HepG2 (cell line): ENCODE measurements at regions not wholly inside any gene's neighbourhood (a gene's known extent, or its start where the extent isn't known, plus 50 kb on each side); places are given as distances from the start of the nearest gene placed in this dataset.

ENCODE experiments used
- ATAC-seq: fragments of 200-7000 bp; cut with Tn5 transposase; 3 replicates; pipeline ENCODE4 v1.9.1; 2020; ENCODE audit warnings: mild to moderate bottlenecking, moderate library complexity
- BruUV-seq: library from RNA; stranded (reverse); fragments of 400-500 nt; replicated peaks from 2 replicates; lab custom pipeline; 2021; lab: Mats Ljungman, UMichigan
- CTCF ChIA-PET: fragments of 300-600 bp; formaldehyde crosslinking; extraction: SDS; loops from one replicate; lab custom pipeline; 2021; ENCODE audit warnings: low total read pairs, inconsistent platforms, low intra/inter-chr PET ratio; lab: Yijun Ruan, JAX
- POLR2A ChIA-PET: fragments of 350-600 bp; sonication (Branson Sonifier 250); formaldehyde crosslinking; loops from one replicate; lab custom pipeline; 2020; ENCODE audit warnings: antibody characterized with exemption, inconsistent platforms; lab: Yijun Ruan, JAX
- DNase-seq: peaks from one replicate; pipeline ENCODE4 v3.0.0-alpha.2; 2015; ENCODE audit warnings: low spot score
- FAIRE-seq: peaks from 3 replicates; lab custom pipeline; 2011; peaks lifted over from hg19 to GRCh38; lab: Jason Lieb, UNC
- H2AFZ ChIP-seq: one replicate; pipeline ENCODE4 v1.6.1; 2011; ENCODE audit warnings: low read length, inconsistent platforms
- H3K27ac ChIP-seq: fragments of 300-600 bp; 3 replicates; pipeline ENCODE4 v1.8.0; 2011; ENCODE audit warnings: mixed run types, mild to moderate bottlenecking, mixed read lengths, low read length, inconsistent platforms; ENCODE audit not compliant: insufficient read depth; ENCODE audit errors: extremely low read length
- H3K27me3 ChIP-seq, 2 experiments: fragments of 200-600 bp in 1 of 2; 2 replicates in 1 of 2; 3 replicates in 1 of 2; pipeline versions ENCODE4 v1.6.0 to v1.8.0; 2011; ENCODE audit warnings: low read length in 2 of 2, mild to moderate bottlenecking in 2 of 2, moderate library complexity in 2 of 2, inconsistent platforms in 1 of 2; ENCODE audit not compliant: insufficient read depth in 2 of 2, control insufficient read depth in 1 of 2
- H3K36me3 ChIP-seq, 2 experiments: fragments of 200-600 bp in 1 of 2; replicated peaks in 1 of 2; 2 replicates in 1 of 2; 3 replicates in 1 of 2; pipeline versions ENCODE4 v1.5.1 to v1.8.0; 2011; ENCODE audit warnings: low read length in 2 of 2, inconsistent platforms in 1 of 2; ENCODE audit not compliant: insufficient read depth in 2 of 2, control insufficient read depth in 1 of 2
- H3K4me1 ChIP-seq: 2 replicates; pipeline ENCODE4 v1.5.1; 2012; ENCODE audit warnings: low read length, inconsistent platforms; ENCODE audit not compliant: insufficient read depth
- H3K4me2 ChIP-seq: 2 replicates; pipeline ENCODE4 v1.6.0; 2011; ENCODE audit warnings: low read depth, low read length, inconsistent platforms
- H3K4me3 ChIP-seq, 3 experiments: fragments of 200-600 bp in 1 of 3; sonication (generic), shearing (Covaris generic) in 1 of 3; replicated peaks in 1 of 3; 2 replicates each; pipeline ENCODE4 v1.5.1; 2011 to 2016; ENCODE audit warnings: low read length in 3 of 3, inconsistent platforms in 2 of 3, low read depth in 2 of 3, mild to moderate bottlenecking in 2 of 3, control low read depth in 1 of 3, mixed read lengths in 1 of 3; ENCODE audit not compliant: insufficient read depth in 1 of 3
- H3K79me2 ChIP-seq: one replicate; pipeline ENCODE4 v1.6.1; 2011; ENCODE audit warnings: low read length, inconsistent platforms; ENCODE audit not compliant: insufficient read depth
- H3K9ac ChIP-seq: 2 replicates; pipeline ENCODE4 v1.6.0; 2011; ENCODE audit warnings: mild to moderate bottlenecking, low read depth, low read length, inconsistent platforms; ENCODE audit not compliant: insufficient read depth
- H3K9me3 ChIP-seq: 2 replicates; pipeline ENCODE4 v1.5.1; 2012; ENCODE audit warnings: mild to moderate bottlenecking, low read length
- H4K20me1 ChIP-seq: 2 replicates; pipeline ENCODE4 v1.6.0; 2011; ENCODE audit warnings: inconsistent platforms, mild to moderate bottlenecking, low read length, moderate library complexity; ENCODE audit not compliant: insufficient read depth
- IKZF1 ChIP-seq: fragments of 450-650 bp; IDR thresholded peaks from 2 replicates; pipeline ENCODE4 v1.7.1; 2016
- MIER2 ChIP-seq: IDR thresholded peaks from 2 replicates; pipeline ENCODE4 v1.6.1; 2016; ENCODE audit warnings: missing biosample characterization, missing genetic modification reagents
- NONO ChIP-seq, 2 experiments: fragments of 450-650 bp in 1 of 2; sonication (generic) in 1 of 2; formaldehyde crosslinking in 1 of 2; IDR thresholded peaks in 1 of 2; conservative IDR thresholded peaks in 1 of 2; 2 replicates each; pipeline versions ENCODE4 v1.6.1 to v1.8.0; 2017 to 2022; ENCODE audit warnings: mild to moderate bottlenecking in 1 of 2, missing genetic modification reagents in 1 of 2, moderate library complexity in 1 of 2
- SMARCC2 ChIP-seq: fragments of 450-650 bp; IDR thresholded peaks from 2 replicates; pipeline ENCODE4 v1.6.1; 2017; ENCODE audit warnings: antibody characterized with exemption, mild to moderate bottlenecking
- ZNF792 ChIP-seq: IDR thresholded peaks from 2 replicates; pipeline ENCODE4 v1.6.1; 2016
- ZNF83 ChIP-seq: sonication (generic); formaldehyde crosslinking; IDR thresholded peaks from 2 replicates; pipeline ENCODE4 v1.4.0; 2020; ENCODE audit warnings: missing genetic modification reagents, mild to moderate bottlenecking, borderline replicate concordance
- WGBS: methylation state at CpG from one replicate; pipeline ENCODE4 v1.1.6; 2017; ENCODE audit warnings: low lambda C conversion rate; 5-methylcytosine and 5-hydroxymethylcytosine counted together
- in situ Hi-C: cut with HindIII; loops from 2 replicates; pipeline ENCODE4 v1.10.0; 2017; ENCODE audit warnings: low pct_unique_long_range_greater_than_20kb; ENCODE audit not compliant: extremely low pct_ligation_motif_present
- intact Hi-C: fragments of 100-400 bp; cut with micrococcal nuclease; formaldehyde crosslinking; loops from one replicate; pipeline ENCODE4 v1.10.0; 2022; ENCODE audit not compliant: unreplicated experiment
- TF ChIP-seq, protein P1 (sequence below): sonication (generic); formaldehyde crosslinking; IDR thresholded peaks from 2 replicates; pipeline ENCODE4 v1.4.0; 2020; ENCODE audit warnings: missing genetic modification reagents, borderline replicate concordance
- TF ChIP-seq, protein P2 (sequence below): sonication (generic); formaldehyde crosslinking; IDR thresholded peaks from 2 replicates; pipeline ENCODE4 v1.8.1; 2022; ENCODE audit warnings: low read depth, mild to moderate bottlenecking, missing genetic modification reagents

DNA sequence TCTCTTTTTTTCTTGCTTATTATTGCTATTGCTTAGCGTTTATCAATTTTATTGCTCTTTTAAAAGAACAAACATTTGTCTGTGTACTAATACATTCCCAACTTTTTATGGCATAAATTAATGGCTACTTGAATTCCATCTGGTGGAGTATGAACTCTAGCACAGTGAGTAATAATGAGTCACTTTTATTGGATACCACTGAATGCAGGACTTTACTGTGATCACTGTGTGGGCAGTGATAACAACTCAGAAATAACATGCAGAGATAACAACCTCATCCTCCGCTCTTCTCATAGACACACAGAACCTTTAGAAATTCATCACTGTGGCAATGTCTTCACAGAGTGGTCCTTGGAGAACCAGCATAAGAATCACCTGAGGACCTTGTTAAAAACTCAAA is 139.5 kb upstream of the PRNP start:
- H2AFZ ChIP-seq, result no peak overlapping the region
- ATAC-seq, result no peak

More for the DNA sequence above, 139.5 kb upstream of the PRNP start:
- no peak overlapping the region for H3K9ac ChIP-seq
- H3K4me2 ChIP-seq, result no peak overlapping the region
- DNase-seq (no peak), FAIRE-seq (no peak)
- H4K20me1 ChIP-seq, result no peaks in the 10 kb centered on the region
- WGBS, result 46% methylated on average over 2 of the region's 2 CpGs
- H3K27ac ChIP-seq, result no peak overlapping the region
- ChIA-PET CTCF (no interaction called here), POLR2A (no interaction called here)
- H3K4me1 ChIP-seq, result no peaks in the 10 kb centered on the region
- H3K9me3 ChIP-seq, result no peaks in the 10 kb centered on the region
- in situ Hi-C loops, result no loop called here
- no peaks in the 10 kb centered on the region for H3K27me3 ChIP-seq
- TF ChIP-seq, protein P1, sequence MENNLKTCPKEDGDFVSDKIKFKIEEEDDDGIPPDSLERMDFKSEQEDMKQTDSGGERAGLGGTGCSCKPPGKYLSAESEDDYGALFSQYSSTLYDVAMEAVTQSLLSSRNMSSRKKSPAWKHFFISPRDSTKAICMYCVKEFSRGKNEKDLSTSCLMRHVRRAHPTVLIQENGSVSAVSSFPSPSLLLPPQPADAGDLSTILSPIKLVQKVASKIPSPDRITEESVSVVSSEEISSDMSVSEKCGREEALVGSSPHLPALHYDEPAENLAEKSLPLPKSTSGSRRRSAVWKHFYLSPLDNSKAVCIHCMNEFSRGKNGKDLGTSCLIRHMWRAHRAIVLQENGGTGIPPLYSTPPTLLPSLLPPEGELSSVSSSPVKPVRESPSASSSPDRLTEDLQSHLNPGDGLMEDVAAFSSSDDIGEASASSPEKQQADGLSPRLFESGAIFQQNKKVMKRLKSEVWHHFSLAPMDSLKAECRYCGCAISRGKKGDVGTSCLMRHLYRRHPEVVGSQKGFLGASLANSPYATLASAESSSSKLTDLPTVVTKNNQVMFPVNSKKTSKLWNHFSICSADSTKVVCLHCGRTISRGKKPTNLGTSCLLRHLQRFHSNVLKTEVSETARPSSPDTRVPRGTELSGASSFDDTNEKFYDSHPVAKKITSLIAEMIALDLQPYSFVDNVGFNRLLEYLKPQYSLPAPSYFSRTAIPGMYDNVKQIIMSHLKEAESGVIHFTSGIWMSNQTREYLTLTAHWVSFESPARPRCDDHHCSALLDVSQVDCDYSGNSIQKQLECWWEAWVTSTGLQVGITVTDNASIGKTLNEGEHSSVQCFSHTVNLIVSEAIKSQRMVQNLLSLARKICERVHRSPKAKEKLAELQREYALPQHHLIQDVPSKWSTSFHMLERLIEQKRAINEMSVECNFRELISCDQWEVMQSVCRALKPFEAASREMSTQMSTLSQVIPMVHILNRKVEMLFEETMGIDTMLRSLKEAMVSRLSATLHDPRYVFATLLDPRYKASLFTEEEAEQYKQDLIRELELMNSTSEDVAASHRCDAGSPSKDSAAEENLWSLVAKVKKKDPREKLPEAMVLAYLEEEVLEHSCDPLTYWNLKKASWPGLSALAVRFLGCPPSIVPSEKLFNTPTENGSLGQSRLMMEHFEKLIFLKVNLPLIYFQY (CRISPR knock-in tag), result no peak
- TF ChIP-seq NONO (IDR thresholded peaks at IDR 0.05), result no peak
- TF ChIP-seq NONO (CRISPR knock-in tag; conservative IDR thresholded peaks at IDR 0.05), result no peak
- no peak for TF ChIP-seq MIER2 (CRISPR knock-in tag)
- no peak for TF ChIP-seq ZNF83 (CRISPR knock-in tag)
- TF ChIP-seq, protein P2, sequence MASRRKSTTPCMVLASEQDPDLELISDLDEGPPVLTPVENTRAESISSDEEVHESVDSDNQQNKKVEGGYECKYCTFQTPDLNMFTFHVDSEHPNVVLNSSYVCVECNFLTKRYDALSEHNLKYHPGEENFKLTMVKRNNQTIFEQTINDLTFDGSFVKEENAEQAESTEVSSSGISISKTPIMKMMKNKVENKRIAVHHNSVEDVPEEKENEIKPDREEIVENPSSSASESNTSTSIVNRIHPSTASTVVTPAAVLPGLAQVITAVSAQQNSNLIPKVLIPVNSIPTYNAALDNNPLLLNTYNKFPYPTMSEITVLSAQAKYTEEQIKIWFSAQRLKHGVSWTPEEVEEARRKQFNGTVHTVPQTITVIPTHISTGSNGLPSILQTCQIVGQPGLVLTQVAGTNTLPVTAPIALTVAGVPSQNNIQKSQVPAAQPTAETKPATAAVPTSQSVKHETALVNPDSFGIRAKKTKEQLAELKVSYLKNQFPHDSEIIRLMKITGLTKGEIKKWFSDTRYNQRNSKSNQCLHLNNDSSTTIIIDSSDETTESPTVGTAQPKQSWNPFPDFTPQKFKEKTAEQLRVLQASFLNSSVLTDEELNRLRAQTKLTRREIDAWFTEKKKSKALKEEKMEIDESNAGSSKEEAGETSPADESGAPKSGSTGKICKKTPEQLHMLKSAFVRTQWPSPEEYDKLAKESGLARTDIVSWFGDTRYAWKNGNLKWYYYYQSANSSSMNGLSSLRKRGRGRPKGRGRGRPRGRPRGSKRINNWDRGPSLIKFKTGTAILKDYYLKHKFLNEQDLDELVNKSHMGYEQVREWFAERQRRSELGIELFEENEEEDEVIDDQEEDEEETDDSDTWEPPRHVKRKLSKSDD (CRISPR knock-in tag), result no peak
- no peak for TF ChIP-seq IKZF1
- TF ChIP-seq ZNF792, result no peak
- TF ChIP-seq SMARCC2, result no peak
- no peaks in the 10 kb centered on the region for H3K36me3 ChIP-seq
- no peaks in the 10 kb centered on the region for H3K79me2 ChIP-seq
- H3K4me3 ChIP-seq, result no peak overlapping the region
- no TSS peak for BruUV-seq
- intact Hi-C loops, result no loop called here
